Astrocyte of the cerebellum (primary cell): ENCODE measurements at regions not wholly inside any gene's neighbourhood (a gene's known extent, or its start where the extent isn't known, plus 50 kb on each side); places are given as distances from the start of the nearest gene placed in this dataset.

Experiments
- DNase-seq: peaks from one replicate; pipeline ENCODE4 v3.0.0-alpha.2; 2011; ENCODE audit warnings: low read depth
- H3K4me3 ChIP-seq: 2 replicates; pipeline ENCODE4 v1.5.1; 2011; ENCODE audit warnings: mild to moderate bottlenecking, low read depth, low read length, moderate library complexity
- in situ Hi-C: cut with HindIII; loops from 2 replicates; pipeline ENCODE4 v1.10.0; 2017; ENCODE audit warnings: low sequenced_read_pairs
- TF ChIP-seq, protein P1 (sequence below): IDR thresholded peaks from 2 replicates; pipeline ENCODE4 v1.5.1; 2012; ENCODE audit warnings: low read length, low read depth, moderate library complexity, mild to moderate bottlenecking; ENCODE audit errors: missing control alignments

GRCh38 chr14:25765909-25766308 is 716.0 kb upstream of the STXBP6 start:
- DNase-seq: no peak
- TF ChIP-seq, protein P1, sequence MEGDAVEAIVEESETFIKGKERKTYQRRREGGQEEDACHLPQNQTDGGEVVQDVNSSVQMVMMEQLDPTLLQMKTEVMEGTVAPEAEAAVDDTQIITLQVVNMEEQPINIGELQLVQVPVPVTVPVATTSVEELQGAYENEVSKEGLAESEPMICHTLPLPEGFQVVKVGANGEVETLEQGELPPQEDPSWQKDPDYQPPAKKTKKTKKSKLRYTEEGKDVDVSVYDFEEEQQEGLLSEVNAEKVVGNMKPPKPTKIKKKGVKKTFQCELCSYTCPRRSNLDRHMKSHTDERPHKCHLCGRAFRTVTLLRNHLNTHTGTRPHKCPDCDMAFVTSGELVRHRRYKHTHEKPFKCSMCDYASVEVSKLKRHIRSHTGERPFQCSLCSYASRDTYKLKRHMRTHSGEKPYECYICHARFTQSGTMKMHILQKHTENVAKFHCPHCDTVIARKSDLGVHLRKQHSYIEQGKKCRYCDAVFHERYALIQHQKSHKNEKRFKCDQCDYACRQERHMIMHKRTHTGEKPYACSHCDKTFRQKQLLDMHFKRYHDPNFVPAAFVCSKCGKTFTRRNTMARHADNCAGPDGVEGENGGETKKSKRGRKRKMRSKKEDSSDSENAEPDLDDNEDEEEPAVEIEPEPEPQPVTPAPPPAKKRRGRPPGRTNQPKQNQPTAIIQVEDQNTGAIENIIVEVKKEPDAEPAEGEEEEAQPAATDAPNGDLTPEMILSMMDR: no peak
- no peak overlapping the region for H3K4me3 ChIP-seq
- in situ Hi-C loops: no loop called here

DNA sequence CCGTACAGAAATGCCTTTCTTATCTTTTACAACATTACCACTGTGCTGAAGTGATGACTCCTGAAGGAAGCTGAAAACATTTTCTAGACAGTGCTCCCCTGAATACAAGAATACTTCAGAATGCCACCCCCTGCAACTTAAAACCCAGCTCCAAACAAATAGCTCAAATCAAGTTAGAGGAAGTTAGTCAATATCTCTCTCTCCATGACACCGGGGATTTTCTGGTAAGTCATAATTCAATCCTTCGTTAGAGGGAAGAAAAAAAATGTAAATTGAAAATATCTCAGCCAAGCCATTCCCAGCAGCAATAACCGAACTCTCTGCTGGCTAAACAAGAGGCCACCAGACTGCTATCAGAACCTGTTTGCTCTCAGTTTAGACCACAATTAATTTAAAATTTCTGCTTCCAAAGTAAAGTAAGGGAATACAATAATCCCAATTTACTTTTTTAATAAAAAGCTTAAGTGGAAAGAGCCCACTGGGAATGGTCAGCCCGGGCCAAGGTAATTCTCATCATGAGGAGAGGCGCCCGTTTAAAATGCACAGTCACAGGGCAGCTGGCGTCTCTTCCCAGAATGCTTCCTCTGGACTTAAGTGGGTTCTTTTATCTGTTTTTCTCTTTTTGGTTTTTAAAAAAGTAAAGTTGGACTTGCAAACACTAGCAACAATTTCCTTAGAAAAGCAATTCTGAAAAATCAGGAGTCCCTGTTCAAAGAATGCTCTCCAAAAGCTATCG is 710.1 kb upstream of the STXBP6 start:
- DNase-seq: no peak
- no peak overlapping the region for H3K4me3 ChIP-seq
- TF ChIP-seq, protein P1: no peak
- in situ Hi-C loops: no loop called here

- no peak for DNase-seq
- no peak overlapping the region for H3K4me3 ChIP-seq
- in situ Hi-C loops: no loop called here
- TF ChIP-seq, protein P1: no peak
Observed at GRCh38 chr14:25759256-25759655, 709.3 kb upstream of the STXBP6 start.

DNA sequence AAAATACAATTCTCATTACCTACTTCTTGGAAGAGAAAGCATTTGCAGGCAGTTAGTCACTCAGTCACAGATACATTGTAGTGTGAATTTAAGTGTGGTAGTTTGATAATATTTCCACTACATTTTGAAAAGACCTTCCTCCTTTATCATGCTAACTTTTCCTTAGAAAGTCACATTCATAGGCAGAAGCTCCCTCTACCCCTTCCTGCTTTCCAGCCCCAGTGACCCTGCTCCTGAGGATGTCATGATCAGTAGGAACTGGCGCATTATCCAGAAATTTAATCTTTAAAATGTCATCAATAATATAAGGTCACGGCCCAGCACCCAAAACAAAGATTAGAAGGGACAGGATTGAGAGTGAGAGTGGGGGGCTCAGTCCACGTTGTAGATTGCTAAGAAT is 707.4 kb upstream of the STXBP6 start:
- no peak overlapping the region for H3K4me3 ChIP-seq
- TF ChIP-seq, protein P1: no peak
- in situ Hi-C loops: no loop called here
- no peak for DNase-seq

DNA sequence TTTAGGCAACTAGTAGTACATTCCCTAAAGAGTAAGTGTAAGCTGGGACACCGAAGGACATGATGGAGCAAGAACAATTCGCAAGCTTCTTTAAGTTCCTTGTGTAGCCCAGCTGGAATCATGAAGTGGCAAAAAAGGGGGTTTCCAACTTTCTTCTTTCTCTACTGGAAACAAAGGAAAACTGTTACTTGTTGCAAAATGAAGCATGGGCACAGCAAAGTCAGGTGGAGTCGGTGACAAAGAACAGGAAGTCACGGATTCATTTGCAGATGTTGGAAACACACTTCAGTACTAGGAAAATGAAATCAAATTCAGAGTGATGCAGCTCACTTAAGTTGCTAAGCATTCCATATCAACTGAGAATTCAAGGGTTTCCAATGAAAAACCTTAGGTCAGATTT is 706.9 kb upstream of the STXBP6 start:
- DNase-seq: no peak
- no peak overlapping the region for H3K4me3 ChIP-seq
- in situ Hi-C loops: no loop called here
- TF ChIP-seq, protein P1: no peak

GRCh38 chr14:25753130-25753529 is 703.2 kb upstream of the STXBP6 start:
- no peak overlapping the region for H3K4me3 ChIP-seq
- no peak for DNase-seq
- TF ChIP-seq, protein P1: no peak
- in situ Hi-C loops: no loop called here
